HG02981 (cell line): ENCODE measurements at regions not wholly inside any gene's neighbourhood (a gene's known extent, or its start where the extent isn't known, plus 50 kb on each side); places are given as distances from the start of the nearest gene placed in this dataset.

ENCODE experiments used
- ATAC-seq: cut with Tn5 transposase; IDR thresholded peaks from one replicate; pipeline ENCODE4 v1.9.1; 2021; ENCODE audit warnings: mild to moderate bottlenecking, moderate library complexity; ENCODE audit not compliant: unreplicated experiment

- ATAC-seq: no peak
Measured at GRCh38 chr6:43985329-43985728, 141.9 kb downstream of the MRPL14 start.

GRCh38 chr6:43984442-43985321 lies 142.6 kb downstream of the MRPL14 start:
- no peak for ATAC-seq

- no peak for ATAC-seq
Measured at GRCh38 chr6:43983632-43984031, 143.6 kb downstream of the MRPL14 start.

- ATAC-seq: no peak
Measured at GRCh38 chr6:43983191-43983590, 144.1 kb downstream of the MRPL14 start.

- no peak for ATAC-seq
Measured at GRCh38 chr6:43982084-43982625, 145.1 kb downstream of the MRPL14 start.

- ATAC-seq: no peak
Measured at GRCh38 chr6:43981363-43981990, 145.8 kb downstream of the MRPL14 start.

- no peak for ATAC-seq
Measured at GRCh38 chr6:43980004-43980795, 147.1 kb downstream of the MRPL14 start.

GRCh38 chr6:43979525-43979924 lies 147.7 kb downstream of the MRPL14 start:
- no peak for ATAC-seq

GRCh38 chr6:43978473-43979346 lies 148.5 kb downstream of the MRPL14 start:
- no peak for ATAC-seq

- peak; percentile 55 for ATAC-seq
Measured at GRCh38 chr6:43977404-43978111, 149.7 kb downstream of the MRPL14 start.

- ATAC-seq: no peak
Measured at GRCh38 chr6:43976706-43977403, 150.4 kb downstream of the MRPL14 start.

- no peak for ATAC-seq
Measured at GRCh38 chr6:43974643-43975230, 152.5 kb downstream of the MRPL14 start.

GRCh38 chr6:43973357-43973756 lies 153.9 kb downstream of the MRPL14 start:
- ATAC-seq: no peak

GRCh38 chr6:43972913-43973300 lies 154.3 kb downstream of the MRPL14 start:
- ATAC-seq: no peak

GRCh38 chr6:43972179-43972912 lies 154.9 kb downstream of the MRPL14 start:
- ATAC-seq: no peak

GRCh38 chr6:43971776-43972126 lies 155.5 kb downstream of the MRPL14 start:
- no peak for ATAC-seq

GRCh38 chr6:43970913-43971775 lies 156.1 kb downstream of the MRPL14 start:
- no peak for ATAC-seq
